HUDEP-2 (cell line): ENCODE measurements at regions not wholly inside any gene's neighbourhood (a gene's known extent, or its start where the extent isn't known, plus 50 kb on each side); places are given as distances from the start of the nearest gene placed in this dataset.

Source experiments
- DNase-seq, 76 experiments: peaks; one replicate each; lab custom pipeline; 2025; ENCODE audit not compliant: unreplicated experiment in 76 of 76; lab: John Stamatoyannopoulos, UW

DNA sequence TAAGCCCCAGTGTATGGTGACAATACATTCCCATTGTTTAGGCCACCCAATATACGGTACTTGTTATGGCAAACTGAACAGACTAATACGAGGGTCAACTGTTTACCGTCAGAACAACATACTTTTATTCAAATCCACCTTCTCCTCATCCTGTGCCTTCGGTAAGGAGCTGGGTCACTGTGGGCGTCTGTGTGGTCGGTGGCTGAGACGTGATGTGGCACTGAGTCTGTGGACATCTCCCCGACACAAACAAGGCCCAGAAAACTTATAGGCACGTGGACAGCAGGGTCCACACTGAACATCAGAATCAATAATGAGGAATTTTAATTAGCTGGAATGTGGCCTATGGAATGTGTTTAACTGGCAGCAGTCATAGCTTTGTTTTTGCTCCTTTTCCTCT, 154.3 kb upstream of the IRX2 start:
- DNase-seq: no peak

DNA sequence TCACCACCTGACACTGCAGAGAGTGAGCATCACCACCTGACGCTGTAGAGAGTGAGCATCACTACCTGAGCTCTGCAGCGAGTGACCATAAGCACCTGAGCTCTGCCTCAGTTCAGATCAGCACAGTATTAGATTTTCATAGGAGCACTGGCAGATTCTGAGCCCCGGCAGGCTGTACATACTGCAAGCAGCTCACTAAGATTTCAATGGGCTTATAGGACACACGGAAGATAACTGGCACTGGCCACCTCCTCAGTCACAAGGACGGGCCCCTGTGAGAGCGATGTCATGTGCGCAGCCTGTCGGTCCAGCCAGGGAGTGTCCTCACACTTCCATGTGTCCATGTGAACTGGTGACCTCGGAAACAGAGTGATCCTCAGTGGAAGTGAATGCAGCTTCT, 153.5 kb upstream of the IRX2 start:
- DNase-seq: no peak

DNA sequence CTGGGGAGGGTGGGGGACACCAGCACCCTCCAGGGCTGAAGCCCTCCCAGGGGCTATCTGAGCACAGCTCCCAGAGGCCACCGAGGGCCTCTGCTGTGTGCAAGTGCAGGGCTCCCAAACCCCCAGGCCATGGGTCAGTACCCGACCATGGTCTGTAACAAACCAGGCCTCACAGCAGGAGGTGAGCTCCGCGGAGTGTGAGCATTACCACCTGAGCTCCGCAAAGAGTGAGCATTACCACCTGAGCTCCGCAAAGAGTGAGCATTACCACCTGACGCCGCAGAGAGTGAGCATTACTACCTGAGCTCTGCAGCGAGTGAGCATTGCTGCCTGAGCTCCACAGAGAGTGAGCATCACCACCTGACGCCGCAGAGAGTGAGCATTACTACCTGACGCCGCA, 152.9 kb upstream of the IRX2 start:
- no peak for DNase-seq

DNA sequence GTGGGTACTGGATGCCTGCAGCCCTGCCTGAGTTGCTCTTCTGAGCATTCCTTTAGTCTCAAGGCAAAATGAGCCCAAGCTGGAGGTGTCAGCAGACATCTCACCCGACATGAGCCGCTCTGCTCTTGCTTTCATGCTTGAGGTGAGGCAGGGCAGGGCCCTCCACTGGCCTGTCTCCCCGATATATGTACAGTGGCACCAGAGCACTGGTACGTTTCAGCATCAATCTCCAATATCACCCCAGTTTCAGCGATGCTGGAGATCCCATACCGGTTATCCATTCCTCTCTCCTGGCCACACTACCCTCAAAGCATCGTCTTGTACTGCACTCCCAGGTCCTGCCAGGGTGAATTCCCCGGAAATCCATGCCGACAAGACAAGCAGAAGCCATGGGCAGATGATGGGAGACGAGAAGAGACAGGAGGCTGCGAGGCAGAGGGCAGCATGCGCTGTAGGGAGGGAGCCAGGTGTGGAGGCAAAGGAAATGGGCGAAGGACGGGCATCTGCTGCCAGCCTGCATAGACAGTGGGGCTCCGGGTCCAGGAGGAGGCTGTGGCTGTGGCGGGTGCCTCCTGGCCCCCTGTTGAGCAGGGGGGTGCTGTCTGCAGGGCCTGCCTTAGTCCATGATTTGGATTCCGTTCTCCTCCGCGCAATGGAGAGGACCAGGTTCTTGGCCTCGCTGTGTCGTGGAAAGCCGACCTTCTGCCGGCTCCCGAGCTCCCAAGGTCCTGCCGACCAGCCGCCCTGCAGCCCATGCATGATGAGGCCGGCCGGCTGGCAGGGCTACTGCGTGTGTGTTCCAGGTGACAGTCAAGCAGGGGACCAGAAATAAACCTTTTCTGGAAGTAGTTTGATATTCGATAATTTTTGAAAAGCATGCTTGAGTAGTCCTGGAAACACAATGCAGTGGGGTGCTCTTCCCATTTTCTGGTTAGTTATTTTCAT, 152.2 kb upstream of the IRX2 start:
- DNase-seq: no peak

DNA sequence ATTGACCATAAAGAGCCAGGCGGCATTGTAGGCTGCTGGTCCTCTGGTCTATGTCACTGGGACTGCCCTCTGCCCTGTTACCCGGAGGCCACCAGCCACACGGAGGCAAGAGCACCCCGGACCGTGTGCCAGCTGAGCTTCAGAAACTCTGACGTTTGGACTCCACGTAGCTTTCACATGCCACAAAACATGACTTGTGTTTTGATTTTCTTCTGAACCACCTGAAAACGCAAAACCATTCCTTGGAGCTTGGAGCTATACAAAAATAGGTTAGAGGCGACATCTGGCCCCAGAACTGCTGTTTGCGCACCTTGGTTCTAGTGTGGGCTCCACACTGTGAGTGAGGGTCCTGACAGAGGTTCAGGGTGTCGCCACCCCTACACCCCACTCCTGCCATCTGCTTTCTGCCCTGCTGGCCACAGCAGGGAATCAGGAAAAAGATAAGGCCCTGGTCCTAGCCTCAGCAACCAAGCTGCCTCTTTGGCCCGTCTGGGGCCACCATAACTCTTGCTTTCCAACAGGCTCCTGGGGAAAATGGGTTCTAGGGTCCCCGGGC, 151.3 kb upstream of the IRX2 start:
- no peak for DNase-seq

DNA sequence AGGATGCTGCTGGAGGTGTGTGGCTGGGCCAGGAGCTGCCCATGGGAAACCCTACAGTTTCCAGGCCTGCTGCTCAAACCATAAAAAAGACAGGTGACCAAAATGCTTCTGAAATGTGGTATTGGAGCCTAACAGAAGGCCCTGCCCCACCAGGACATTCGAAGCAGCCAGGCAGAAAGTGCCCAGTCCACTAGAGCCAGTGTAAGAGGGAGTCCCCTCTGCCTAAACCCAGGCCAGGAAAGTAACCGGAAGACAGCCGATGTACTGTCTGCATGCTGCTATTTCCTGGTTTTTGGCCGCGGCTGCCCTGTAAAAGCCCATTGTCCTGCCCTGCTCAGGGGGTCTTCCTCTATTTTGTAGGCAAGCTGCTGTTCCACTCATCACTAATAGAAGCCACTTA, 150.7 kb upstream of the IRX2 start:
- no peak for DNase-seq

DNA sequence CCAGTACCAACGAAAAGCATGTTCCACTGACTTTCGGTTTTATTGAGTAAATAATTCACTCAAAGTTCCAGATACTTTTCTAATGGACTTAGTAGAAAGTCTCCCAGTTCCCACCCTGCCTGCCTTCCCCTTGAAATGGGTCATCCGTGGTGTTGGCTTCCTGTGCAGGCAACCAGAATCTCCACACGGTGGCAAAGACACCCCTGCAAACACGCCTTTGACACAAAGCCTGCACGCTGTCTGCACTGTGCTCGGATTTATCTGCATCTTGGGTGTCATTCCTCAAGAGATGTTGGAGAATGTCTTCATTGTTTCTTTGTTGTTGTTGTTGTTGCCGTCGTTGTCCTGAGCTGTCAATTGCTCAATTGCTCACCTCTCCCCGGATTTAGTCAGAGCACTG, 150.0 kb upstream of the IRX2 start:
- DNase-seq: no peak

DNA sequence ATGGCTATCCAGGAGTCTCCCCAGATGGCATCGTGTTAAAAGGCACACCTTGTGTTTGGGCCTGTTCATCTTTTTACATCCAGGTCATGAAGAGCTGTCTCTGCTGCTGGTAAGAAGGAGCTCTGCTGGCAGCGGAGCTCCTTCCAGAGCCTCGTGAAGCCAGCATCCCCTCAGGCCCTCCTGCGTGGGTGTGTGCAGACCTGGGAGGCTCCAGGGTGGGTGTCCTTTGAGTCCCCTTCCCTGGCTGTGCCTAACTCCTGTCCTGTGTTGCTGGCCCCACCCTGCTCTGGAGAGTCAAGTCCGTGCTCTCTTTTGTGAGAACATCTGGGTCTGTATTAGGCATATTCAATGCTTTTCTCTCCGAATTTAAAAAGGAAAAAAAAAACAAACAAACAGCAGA, 149.6 kb upstream of the IRX2 start:
- DNase-seq: no peak

DNA sequence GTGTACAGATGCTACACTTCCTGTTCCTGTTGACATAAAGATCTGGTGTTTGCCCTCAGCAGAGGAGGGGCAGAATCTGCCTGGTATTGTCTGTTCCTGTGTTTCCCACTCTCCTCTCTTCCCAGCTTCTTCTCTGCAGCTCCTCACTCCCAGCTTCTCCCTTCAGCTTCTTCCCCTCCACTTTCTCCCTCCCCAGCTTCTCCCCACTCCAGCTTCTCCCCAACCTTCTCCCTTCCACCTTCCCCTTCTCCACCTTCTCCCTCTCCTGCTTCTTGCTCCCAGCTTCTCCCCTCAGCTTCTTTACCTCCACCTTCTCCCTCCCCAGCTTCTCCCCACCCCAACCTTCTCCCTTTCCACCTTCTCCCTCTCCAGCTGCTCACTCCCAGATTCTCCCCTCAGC, 148.9 kb upstream of the IRX2 start:
- DNase-seq: no peak

DNA sequence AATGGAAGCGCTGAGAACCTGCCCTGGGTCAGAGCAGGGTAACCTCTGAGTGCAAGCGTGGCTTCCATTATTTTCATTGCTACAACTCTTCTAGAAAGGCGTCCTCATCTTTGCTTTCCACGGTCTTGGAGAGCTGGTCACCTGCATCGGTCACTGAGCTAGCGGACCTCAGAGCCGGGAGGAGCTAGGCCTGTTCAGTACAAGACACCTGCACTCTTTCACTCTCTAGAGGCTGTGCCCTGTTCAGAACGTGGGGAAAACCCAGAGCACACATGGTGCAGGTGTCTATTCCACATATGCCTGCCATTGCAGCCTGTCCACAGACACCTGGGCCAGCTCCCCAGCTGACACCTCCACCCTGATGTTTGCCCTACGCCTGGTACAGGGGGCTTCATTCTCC, 147.8 kb upstream of the IRX2 start:
- DNase-seq: no peak

DNA sequence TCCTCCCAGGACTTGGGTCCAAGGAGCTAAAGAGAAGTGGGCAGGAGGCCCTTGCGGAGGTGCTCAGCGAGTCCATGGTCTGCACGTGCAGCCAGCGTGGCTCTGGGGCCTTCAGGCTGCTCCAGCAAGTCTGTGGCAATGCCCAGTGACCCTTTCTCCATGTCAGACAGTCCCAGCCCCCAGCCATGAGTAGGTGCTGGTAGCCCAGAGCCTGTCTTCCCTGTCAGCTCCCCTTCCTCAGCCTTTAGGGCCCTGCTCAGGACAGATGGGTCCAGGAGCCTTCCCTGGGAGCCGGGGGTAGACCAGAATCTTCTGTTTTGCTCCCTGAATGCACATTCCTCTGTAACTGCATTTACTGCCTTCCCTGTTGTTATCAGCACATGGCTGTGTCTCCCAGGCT, 147.2 kb upstream of the IRX2 start:
- DNase-seq: no peak

DNA sequence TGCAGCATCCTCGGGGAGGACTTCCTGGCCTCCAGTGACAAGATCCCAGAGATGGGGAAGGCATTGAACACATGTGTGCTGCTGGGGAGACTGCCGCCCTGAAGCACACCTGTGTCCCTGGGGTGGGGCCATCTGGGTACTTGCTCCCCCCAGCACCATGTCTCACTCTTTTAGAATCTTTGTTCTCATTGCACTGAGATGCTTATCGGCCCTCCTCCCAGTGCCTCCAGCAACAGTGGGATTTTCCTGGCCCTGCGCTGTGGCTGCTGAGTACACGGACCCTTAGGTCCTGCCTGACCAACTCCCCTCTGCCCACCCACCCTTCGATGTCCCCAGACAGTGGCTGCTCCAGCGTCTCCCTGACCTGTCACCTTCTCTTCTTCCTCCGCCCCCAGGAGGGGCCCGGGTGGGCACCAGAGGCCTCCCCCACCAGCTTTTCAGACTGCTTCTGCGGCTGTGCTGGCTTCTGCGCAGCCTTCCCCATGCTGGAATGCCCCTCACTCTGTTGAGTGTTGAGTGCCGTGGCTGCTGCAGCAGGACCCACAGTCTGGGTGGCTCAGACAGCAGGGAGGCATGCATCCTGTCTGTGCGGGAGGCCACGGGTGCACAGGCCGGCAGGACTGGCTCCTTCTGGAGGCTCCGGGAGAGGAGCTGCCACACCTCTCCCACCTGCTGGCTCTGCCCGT, 145.9 kb upstream of the IRX2 start:
- DNase-seq: no peak

DNA sequence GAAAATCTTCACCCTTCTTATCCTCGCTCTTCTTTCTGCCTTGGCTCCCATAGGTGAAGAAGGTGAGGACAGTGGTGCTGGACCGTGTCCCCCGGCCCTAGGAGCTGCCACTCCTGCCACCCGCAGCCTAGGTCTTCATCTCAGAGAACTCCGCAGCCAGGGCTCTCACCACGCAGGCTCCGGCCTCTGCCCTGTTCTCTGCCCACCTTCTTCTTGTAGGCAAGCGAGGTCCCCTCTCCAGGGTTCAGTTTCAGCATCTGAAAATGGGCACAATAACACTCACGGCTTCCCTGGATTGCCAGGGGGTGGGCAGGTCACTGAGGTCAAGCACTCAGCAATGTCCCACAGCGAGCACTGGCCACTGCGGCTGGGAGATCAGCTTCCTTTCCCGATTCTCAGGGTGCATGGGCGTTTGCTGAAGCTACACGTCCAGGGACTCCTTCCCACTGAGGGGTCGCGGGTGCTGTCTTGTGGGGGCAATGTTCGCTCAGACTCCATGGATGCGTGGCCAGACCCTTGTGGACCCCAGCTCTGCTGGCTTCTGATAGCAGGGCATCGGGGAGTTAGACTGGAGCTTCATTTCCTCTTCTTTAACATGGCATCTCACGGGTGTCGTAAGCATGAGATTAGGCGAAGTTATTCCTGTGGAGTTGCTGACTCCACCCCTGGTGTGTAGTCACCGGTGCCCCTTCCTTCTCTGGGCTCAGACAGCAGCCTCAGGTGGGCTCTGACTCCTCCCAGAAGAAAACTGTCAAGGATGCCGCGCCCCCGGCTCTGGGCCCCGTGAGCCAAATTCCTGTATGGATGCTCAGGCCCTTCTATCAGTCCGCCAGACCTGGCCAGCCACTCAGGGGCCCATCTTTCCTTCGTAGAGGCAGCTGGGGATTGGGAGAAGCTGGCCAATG, 145.1 kb upstream of the IRX2 start:
- no peak for DNase-seq

DNA sequence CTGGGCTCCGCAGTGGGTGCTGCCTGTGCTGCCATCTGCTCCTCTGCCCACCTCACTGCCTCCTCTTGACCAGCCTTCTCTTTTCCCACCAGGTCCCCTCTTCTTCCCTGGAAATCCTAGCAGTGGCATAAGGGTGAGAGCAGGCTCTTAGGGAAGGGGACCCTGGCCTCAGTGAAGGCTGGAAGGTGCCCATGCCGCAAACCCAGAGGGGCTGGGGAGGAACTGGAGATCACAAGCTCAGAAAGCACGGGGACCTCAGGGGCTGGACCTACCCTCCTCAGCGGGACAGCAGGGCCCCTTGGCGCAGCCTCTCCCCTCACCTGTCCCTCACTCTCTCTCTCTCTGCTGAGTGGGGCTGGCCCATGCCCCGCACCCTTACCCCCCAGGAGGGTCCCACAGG, 144.4 kb upstream of the IRX2 start:
- no peak for DNase-seq

DNA sequence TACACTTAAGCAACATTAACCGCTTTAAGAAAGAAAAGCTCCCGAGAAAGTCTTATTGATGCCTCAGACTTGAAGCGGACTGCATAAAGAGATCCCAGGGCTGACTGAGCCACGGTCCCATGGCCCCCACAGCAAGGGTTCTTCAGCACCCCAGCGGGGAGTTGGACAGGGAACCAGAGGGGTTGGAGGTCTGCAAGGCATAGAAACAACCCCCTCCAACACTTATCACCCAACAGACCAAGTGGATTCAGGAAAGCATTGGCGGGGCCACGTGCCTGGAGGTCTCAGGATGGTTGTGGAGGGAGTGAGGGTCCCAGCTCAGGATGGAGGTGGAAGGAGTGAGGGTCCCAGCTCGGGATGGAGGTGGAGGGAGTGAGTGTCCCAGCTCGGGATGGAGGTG, 143.7 kb upstream of the IRX2 start:
- no peak for DNase-seq

DNA sequence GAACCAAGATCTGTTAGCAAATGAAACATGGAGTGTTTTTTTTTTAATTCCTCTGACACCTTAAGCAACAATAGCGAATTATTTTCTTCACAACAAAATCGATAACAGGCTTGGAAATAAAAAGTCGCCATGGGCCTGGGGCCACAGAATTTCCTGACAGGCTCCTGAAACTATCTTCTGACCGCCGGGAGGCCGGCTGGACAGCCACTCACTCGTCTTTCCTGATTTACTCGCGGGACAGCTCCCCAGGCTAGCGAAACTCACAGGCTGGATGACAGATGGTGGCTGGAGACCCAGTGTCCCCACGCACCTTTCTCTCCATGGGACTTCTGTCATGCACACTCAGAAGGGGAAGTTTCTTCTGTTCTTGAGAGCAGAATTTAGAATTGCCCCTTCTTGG, 143.3 kb upstream of the IRX2 start:
- DNase-seq: no peak

DNA sequence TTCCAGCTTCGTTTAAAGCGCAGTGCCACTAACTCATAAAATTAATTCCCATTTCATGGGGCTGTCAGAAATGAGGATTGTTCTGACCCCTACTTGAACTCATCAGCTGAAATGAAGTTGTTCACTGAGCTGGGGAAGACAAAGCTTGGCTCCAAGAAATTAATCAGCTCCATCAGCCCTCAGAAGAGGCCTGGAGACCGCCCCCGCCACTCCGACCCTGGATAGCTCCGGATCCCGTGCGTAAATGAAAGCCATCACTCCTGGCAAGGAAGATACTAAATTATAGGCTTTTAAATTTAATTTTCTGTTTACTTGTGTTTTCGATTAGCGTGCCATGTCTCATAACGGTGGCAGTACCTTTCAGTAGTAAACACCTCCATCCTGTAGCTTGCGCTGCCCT, 142.8 kb upstream of the IRX2 start:
- DNase-seq: no peak

DNA sequence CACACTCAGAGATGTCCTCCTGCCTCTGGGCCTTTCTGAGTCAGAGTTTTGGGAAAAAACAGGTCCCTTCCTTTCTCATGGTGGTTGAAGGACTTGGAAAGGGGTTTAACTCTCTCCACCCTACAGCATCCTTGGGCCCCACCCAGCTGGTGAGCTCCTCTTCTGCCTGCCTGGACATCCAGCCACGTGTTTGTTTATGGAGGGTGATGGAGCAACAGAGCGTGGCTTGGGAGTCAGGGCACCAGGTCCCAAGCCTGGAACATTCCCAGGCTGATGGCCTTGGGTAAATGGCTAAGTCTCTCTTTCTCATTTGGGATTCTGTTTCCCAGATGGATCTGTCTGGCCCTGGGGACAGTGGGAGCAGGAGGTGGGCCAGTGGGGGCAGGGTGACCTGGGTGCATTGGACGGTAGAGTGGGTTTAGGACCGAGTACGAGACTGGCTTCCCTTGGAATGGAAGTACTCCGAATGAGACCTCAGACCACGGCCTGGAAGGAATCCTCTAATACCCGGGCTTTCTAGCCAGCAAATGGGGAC, 141.1 kb upstream of the IRX2 start:
- no peak for DNase-seq

DNA sequence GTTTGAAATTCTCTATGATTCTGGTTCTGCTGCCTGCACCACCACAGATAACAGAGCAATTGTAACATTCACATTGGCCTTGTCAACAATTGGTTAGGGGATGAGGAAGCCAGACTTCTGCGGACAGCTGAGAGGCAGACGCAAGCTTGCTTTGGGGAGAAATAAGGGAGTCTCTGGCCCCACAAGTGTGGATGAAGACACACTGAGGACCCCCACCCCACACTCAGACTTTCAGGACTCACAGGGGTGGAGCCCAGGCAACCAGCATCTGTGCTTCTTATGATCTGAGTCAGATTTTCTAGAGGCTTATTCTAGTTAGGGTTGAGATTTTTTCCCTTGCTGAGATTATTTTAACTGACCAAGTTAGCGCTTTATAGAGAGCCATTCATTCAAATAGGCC, 140.3 kb upstream of the IRX2 start:
- no peak for DNase-seq

DNA sequence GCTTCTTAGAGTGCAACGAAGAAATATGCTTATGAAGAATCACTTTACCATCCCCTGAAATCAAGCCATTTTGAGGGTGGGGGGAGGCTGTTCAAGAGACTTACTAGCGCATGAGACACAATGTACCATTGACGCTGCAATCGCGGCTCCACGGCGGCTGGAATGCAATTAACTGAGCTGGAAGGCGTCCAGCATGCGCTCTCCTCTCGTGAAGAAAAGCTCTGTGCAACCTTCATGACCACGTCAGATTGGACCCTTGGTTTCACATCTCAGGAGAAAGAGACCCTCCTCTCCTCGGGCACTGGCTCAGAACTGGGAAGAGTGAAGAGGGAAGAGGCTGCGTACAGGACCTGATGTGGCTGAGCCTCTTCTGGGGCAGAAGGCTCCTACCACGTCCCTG, 138.5 kb upstream of the IRX2 start:
- no peak for DNase-seq
